T-helper 17 cell (primary cell): ENCODE measurements at regions not wholly inside any gene's neighbourhood (a gene's known extent, or its start where the extent isn't known, plus 50 kb on each side); places are given as distances from the start of the nearest gene placed in this dataset.

Experiments used
- ATAC-seq: fragments of 150-1000 bp; cut with Tn5 transposase; 2 replicates; pipeline ENCODE4 v1.10.0; 2021; ENCODE audit warnings: mild to moderate bottlenecking, moderate library complexity
- DNase-seq, 3 donors: peaks; one replicate each; pipeline versions ENCODE4 v3.0.0 to v3.0.0-alpha.2; 2020 to 2021
- H3K9me3 ChIP-seq: one replicate; pipeline ENCODE4 v1.7.0; 2013; ENCODE audit warnings: low read length, mild to moderate bottlenecking; ENCODE audit not compliant: control insufficient read depth, poor library complexity, severe bottlenecking
- H3K27ac Mint-ChIP-seq: one replicate; pipeline ENCODE4 v1.8.0; 2022; ENCODE audit warnings: mild to moderate bottlenecking, moderate library complexity, mixed read lengths
- H3K27me3 Mint-ChIP-seq: one replicate; pipeline ENCODE4 v1.8.0; 2022; ENCODE audit warnings: mixed read lengths
- H3K36me3 Mint-ChIP-seq: one replicate; pipeline ENCODE4 v1.8.0; 2022; ENCODE audit warnings: low read depth, mixed read lengths
- H3K4me1 Mint-ChIP-seq: one replicate; pipeline ENCODE4 v1.8.0; 2022; ENCODE audit warnings: mild to moderate bottlenecking, mixed read lengths
- H3K4me3 Mint-ChIP-seq: one replicate; pipeline ENCODE4 v1.8.0; 2022; ENCODE audit warnings: mild to moderate bottlenecking, moderate library complexity, mixed read lengths

- Mint-ChIP-seq H3K36me3 (no peaks in the 10 kb centered on the region), H3K4me3 (no peak overlapping the region), H3K4me1 (peaks cover 2% of the 10 kb centered on the region), H3K27ac (no peak overlapping the region), H3K27me3 (no peaks in the 10 kb centered on the region)
- DNase-seq (no peak), ATAC-seq (no peak)
- H3K9me3 ChIP-seq = no peaks in the 10 kb centered on the region
Observed at GRCh38 chr2:181114021-181114420, 133.6 kb downstream of the UBE2E3 start.

GRCh38 chr2:181116261-181116660, 135.9 kb downstream of the UBE2E3 start:
- H3K27me3 Mint-ChIP-seq = no peaks in the 10 kb centered on the region
- H3K36me3 Mint-ChIP-seq = peaks cover 2% of the 10 kb centered on the region
- ATAC-seq (no peak), DNase-seq (no peak)
- no peak overlapping the region for H3K4me3 Mint-ChIP-seq
- H3K4me1 Mint-ChIP-seq = peaks cover 7% of the 10 kb centered on the region
- H3K9me3 ChIP-seq = no peaks in the 10 kb centered on the region
- no peak overlapping the region for H3K27ac Mint-ChIP-seq

- Mint-ChIP-seq H3K4me1 (peaks cover 7% of the 10 kb centered on the region), H3K4me3 (no peak overlapping the region), H3K27me3 (no peaks in the 10 kb centered on the region), H3K36me3 (peaks cover 2% of the 10 kb centered on the region), H3K27ac (no peak overlapping the region)
- ATAC-seq = no peak
- DNase-seq = no peak
- H3K9me3 ChIP-seq = no peaks in the 10 kb centered on the region
Observed at GRCh38 chr2:181117206-181117925, 137.0 kb downstream of the UBE2E3 start.

GRCh38 chr2:181120625-181121024, 140.2 kb downstream of the UBE2E3 start:
- DNase-seq = no peak
- Mint-ChIP-seq H3K27ac (peak overlapping the region; percentile 5), H3K4me3 (no peak overlapping the region)

GRCh38 chr2:181121996-181122395, 141.6 kb downstream of the UBE2E3 start:
- H3K9me3 ChIP-seq = no peaks in the 10 kb centered on the region
- ATAC-seq (no peak), DNase-seq (no peak)
- no peak overlapping the region for H3K4me3 Mint-ChIP-seq
- no peaks in the 10 kb centered on the region for H3K27me3 Mint-ChIP-seq
- H3K4me1 Mint-ChIP-seq = peaks cover 24% of the 10 kb centered on the region
- H3K36me3 Mint-ChIP-seq = peaks cover 5% of the 10 kb centered on the region
- peak overlapping the region; percentile 5 for H3K27ac Mint-ChIP-seq

More at GRCh38 chr2:181120625-181121024, 140.2 kb downstream of the UBE2E3 start:
- no peaks in the 10 kb centered on the region for H3K9me3 ChIP-seq
- ATAC-seq = no peak
- Mint-ChIP-seq H3K36me3 (peaks cover 2% of the 10 kb centered on the region), H3K4me1 (peaks cover 15% of the 10 kb centered on the region), H3K27me3 (no peaks in the 10 kb centered on the region)

GRCh38 chr2:181122601-181123000, 142.2 kb downstream of the UBE2E3 start:
- peaks cover 5% of the 10 kb centered on the region for H3K36me3 Mint-ChIP-seq
- H3K4me1 Mint-ChIP-seq = peaks cover 26% of the 10 kb centered on the region
- H3K9me3 ChIP-seq = no peaks in the 10 kb centered on the region
- peak overlapping the region; percentile 24 for H3K27ac Mint-ChIP-seq
- DNase-seq (no peak), ATAC-seq (no peak)
- no peaks in the 10 kb centered on the region for H3K27me3 Mint-ChIP-seq
- H3K4me3 Mint-ChIP-seq = no peak overlapping the region

- Mint-ChIP-seq H3K27me3 (no peaks in the 10 kb centered on the region), H3K36me3 (peaks cover 5% of the 10 kb centered on the region), H3K4me3 (peak overlapping the region; percentile 66), H3K4me1 (peaks cover 26% of the 10 kb centered on the region), H3K27ac (peak overlapping the region; percentile 97)
- no peaks in the 10 kb centered on the region for H3K9me3 ChIP-seq
- ATAC-seq (peak; percentile 96), DNase-seq (peak in 2 of 3 donors; percentile 24 to 35)
Observed at GRCh38 chr2:181123798-181124231, 143.4 kb downstream of the UBE2E3 start.

- ATAC-seq (no peak), DNase-seq (no peak)
- H3K9me3 ChIP-seq = no peaks in the 10 kb centered on the region
- Mint-ChIP-seq H3K4me3 (peak overlapping the region; percentile 66), H3K4me1 (peaks cover 26% of the 10 kb centered on the region), H3K27ac (peak overlapping the region; percentile 97), H3K27me3 (no peaks in the 10 kb centered on the region), H3K36me3 (peaks cover 5% of the 10 kb centered on the region)
Observed at GRCh38 chr2:181124497-181124896, 144.1 kb downstream of the UBE2E3 start.

GRCh38 chr2:181125359-181125758, 145.0 kb downstream of the UBE2E3 start:
- no peak for ATAC-seq
- Mint-ChIP-seq H3K4me3 (no peak overlapping the region), H3K27ac (peak overlapping the region; percentile 97), H3K4me1 (peaks cover 24% of the 10 kb centered on the region), H3K27me3 (no peaks in the 10 kb centered on the region), H3K36me3 (peaks cover 5% of the 10 kb centered on the region)
- H3K9me3 ChIP-seq = no peaks in the 10 kb centered on the region
- DNase-seq = no peak

- no peaks in the 10 kb centered on the region for H3K9me3 ChIP-seq
- DNase-seq = no peak
- H3K27me3 Mint-ChIP-seq = no peaks in the 10 kb centered on the region
- H3K36me3 Mint-ChIP-seq = peaks cover 3% of the 10 kb centered on the region
- no peak for ATAC-seq
- H3K4me1 Mint-ChIP-seq = peaks cover 24% of the 10 kb centered on the region
- H3K27ac Mint-ChIP-seq = peak overlapping the region; percentile 97
- peak overlapping the region; percentile 80 for H3K4me3 Mint-ChIP-seq
Observed at GRCh38 chr2:181126311-181126868, 146.0 kb downstream of the UBE2E3 start.

- peak overlapping the region; percentile 97 for H3K27ac Mint-ChIP-seq
- H3K27me3 Mint-ChIP-seq = no peaks in the 10 kb centered on the region
- no peak overlapping the region for H3K4me3 Mint-ChIP-seq
- ATAC-seq = no peak
- H3K36me3 Mint-ChIP-seq = peaks cover 3% of the 10 kb centered on the region
- no peak for DNase-seq
- peaks cover 30% of the 10 kb centered on the region for H3K4me1 Mint-ChIP-seq
- no peaks in the 10 kb centered on the region for H3K9me3 ChIP-seq
Observed at GRCh38 chr2:181128199-181128598, 147.8 kb downstream of the UBE2E3 start.

GRCh38 chr2:181129364-181130056, 149.1 kb downstream of the UBE2E3 start:
- ATAC-seq = no peak
- peaks cover 26% of the 10 kb centered on the region for H3K4me1 Mint-ChIP-seq
- H3K27me3 Mint-ChIP-seq = no peaks in the 10 kb centered on the region

GRCh38 chr2:181130686-181131085, 150.3 kb downstream of the UBE2E3 start:
- H3K36me3 Mint-ChIP-seq = peaks cover 5% of the 10 kb centered on the region
- no peak for DNase-seq
- H3K27ac Mint-ChIP-seq = peak overlapping the region; percentile 76
- no peak for ATAC-seq
- peaks cover 22% of the 10 kb centered on the region for H3K4me1 Mint-ChIP-seq
- no peaks in the 10 kb centered on the region for H3K27me3 Mint-ChIP-seq
- H3K4me3 Mint-ChIP-seq = peak overlapping the region; percentile 43
- no peaks in the 10 kb centered on the region for H3K9me3 ChIP-seq

More at GRCh38 chr2:181129364-181130056, 149.1 kb downstream of the UBE2E3 start:
- Mint-ChIP-seq H3K4me3 (peak overlapping the region; percentile 10), H3K36me3 (peaks cover 4% of the 10 kb centered on the region), H3K27ac (peak overlapping the region; percentile 35)
- no peaks in the 10 kb centered on the region for H3K9me3 ChIP-seq
- DNase-seq = no peak
